ENCODE measurements at regions not wholly inside any gene's neighbourhood (a gene's known extent, or its start where the extent isn't known, plus 50 kb on each side); places are given as distances from the start of the nearest gene placed in this dataset.

GRCh38 chr14:42047421-42048055 is 440.9 kb downstream of the LRFN5 start:
- intact Hi-C loops (cut with DNase I) = no loop called here
- Histone ChIP-seq H3K27me3 (no peaks in the 10 kb centered on the region), H3K9me3 (no peaks in the 10 kb centered on the region), H3K4me3 (no peak overlapping the region), H3K4me1 (no peaks in the 10 kb centered on the region), H3K36me3 (no peaks in the 10 kb centered on the region), H3K27ac (no peak overlapping the region)
- DNase-seq (ENCODE audit: extremely low spot score in 2 of 2) = no peak
- TF ChIP-seq POLR2A (IDR thresholded peaks at IDR 0.05) (no peak), CTCF (IDR thresholded peaks at IDR 0.05) (no peak), POLR2AphosphoS5 (IDR thresholded peaks at IDR 0.05; ENCODE audit: insufficient read depth in 1 of 2, low read depth in 1 of 2) (no peak)

GRCh38 chr14:42045383-42045782 is 438.7 kb downstream of the LRFN5 start:
- H3K27ac ChIP-seq = no peak overlapping the region
- TF ChIP-seq CTCF (IDR thresholded peaks at IDR 0.05) (no peak), POLR2A (IDR thresholded peaks at IDR 0.05) (no peak), POLR2AphosphoS5 (IDR thresholded peaks at IDR 0.05; ENCODE audit: insufficient read depth in 1 of 2, low read depth in 1 of 2) (no peak)
- no peak overlapping the region for H3K4me3 ChIP-seq
- no peaks in the 10 kb centered on the region for H3K9me3 ChIP-seq
- no peaks in the 10 kb centered on the region for H3K36me3 ChIP-seq
- no peak for DNase-seq (ENCODE audit: extremely low spot score in 2 of 2)
- H3K4me1 ChIP-seq = no peaks in the 10 kb centered on the region
- intact Hi-C loops (cut with DNase I) = no loop called here
- H3K27me3 ChIP-seq = no peaks in the 10 kb centered on the region

GRCh38 chr14:42028607-42029006 is 421.9 kb downstream of the LRFN5 start:
- Histone ChIP-seq H3K27ac (no peak overlapping the region), H3K36me3 (no peaks in the 10 kb centered on the region), H3K4me1 (no peaks in the 10 kb centered on the region), H3K4me3 (no peak overlapping the region), H3K9me3 (peaks cover 4% of the 10 kb centered on the region), H3K27me3 (no peaks in the 10 kb centered on the region)
- TF ChIP-seq CTCF (IDR thresholded peaks at IDR 0.05) = no peak
- no peak for TF ChIP-seq POLR2A (IDR thresholded peaks at IDR 0.05)
- TF ChIP-seq POLR2AphosphoS5 (IDR thresholded peaks at IDR 0.05; ENCODE audit: insufficient read depth in 1 of 2, low read depth in 1 of 2) = no peak
- DNase-seq (ENCODE audit: extremely low spot score in 2 of 2) = no peak
- intact Hi-C loops (cut with DNase I) = no loop called here

- TF ChIP-seq POLR2A (IDR thresholded peaks at IDR 0.05) = no peak
- no peak for TF ChIP-seq POLR2AphosphoS5 (IDR thresholded peaks at IDR 0.05; ENCODE audit: insufficient read depth in 1 of 2, low read depth in 1 of 2)
- TF ChIP-seq CTCF (IDR thresholded peaks at IDR 0.05) = no peak
- no peak overlapping the region for H3K4me3 ChIP-seq
- H3K27ac ChIP-seq = no peak overlapping the region
- peaks cover 4% of the 10 kb centered on the region for H3K9me3 ChIP-seq
- no peaks in the 10 kb centered on the region for H3K36me3 ChIP-seq
- intact Hi-C loops (cut with DNase I) = no loop called here
- no peaks in the 10 kb centered on the region for H3K4me1 ChIP-seq
- H3K27me3 ChIP-seq = no peaks in the 10 kb centered on the region
- DNase-seq (ENCODE audit: extremely low spot score in 2 of 2) = no peak
Measured at GRCh38 chr14:42027271-42027670, 420.6 kb downstream of the LRFN5 start.

GRCh38 chr14:42023452-42023851 is 416.8 kb downstream of the LRFN5 start:
- DNase-seq (ENCODE audit: extremely low spot score in 2 of 2) = no peak
- Histone ChIP-seq H3K27me3 (no peaks in the 10 kb centered on the region), H3K9me3 (peaks cover 4% of the 10 kb centered on the region), H3K36me3 (no peaks in the 10 kb centered on the region), H3K4me1 (no peaks in the 10 kb centered on the region), H3K4me3 (no peak overlapping the region), H3K27ac (no peak overlapping the region)
- intact Hi-C loops (cut with DNase I) = no loop called here
- TF ChIP-seq POLR2AphosphoS5 (IDR thresholded peaks at IDR 0.05; ENCODE audit: insufficient read depth in 1 of 2, low read depth in 1 of 2) = no peak
- TF ChIP-seq CTCF (IDR thresholded peaks at IDR 0.05) = no peak
- TF ChIP-seq POLR2A (IDR thresholded peaks at IDR 0.05) = no peak
